Forelimb muscle (tissue), 1 donor: ENCODE measurements at regions not wholly inside any gene's neighbourhood (a gene's known extent, or its start where the extent isn't known, plus 50 kb on each side); places are given as distances from the start of the nearest gene placed in this dataset.
A peak's percentile ranks its signal among the peaks of the same experiment; 100 is the strongest.
"Not testable (repeated sequence)": the region's sequence is repeated elsewhere in the genome, so short reads cannot be mapped to it uniquely, and the experiment has no call there.

Experiments used
- DNase-seq: peaks from one replicate; pipeline ENCODE4 v3.0.0-alpha.2; 2013; ENCODE audit warnings: low read depth

DNA sequence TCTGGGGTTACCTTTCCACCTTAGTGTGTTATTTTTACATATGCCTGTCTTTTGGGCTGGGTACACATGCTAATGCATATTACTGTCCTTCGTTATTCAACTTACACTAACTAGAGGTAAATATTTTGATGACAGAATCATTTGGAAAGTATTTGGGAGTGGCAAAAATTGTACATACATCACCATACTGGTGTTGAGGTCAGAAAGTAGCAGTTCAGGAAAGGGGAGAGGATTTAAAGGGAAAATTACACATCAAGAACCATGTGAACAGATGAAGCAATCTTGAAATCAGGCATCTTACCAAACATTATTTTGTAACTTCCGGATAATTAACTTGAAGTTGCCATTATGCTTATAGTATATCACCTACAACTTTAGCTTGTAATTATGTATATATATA lies 379.7 kb downstream of the RND3 start:
- no peak for DNase-seq

DNA sequence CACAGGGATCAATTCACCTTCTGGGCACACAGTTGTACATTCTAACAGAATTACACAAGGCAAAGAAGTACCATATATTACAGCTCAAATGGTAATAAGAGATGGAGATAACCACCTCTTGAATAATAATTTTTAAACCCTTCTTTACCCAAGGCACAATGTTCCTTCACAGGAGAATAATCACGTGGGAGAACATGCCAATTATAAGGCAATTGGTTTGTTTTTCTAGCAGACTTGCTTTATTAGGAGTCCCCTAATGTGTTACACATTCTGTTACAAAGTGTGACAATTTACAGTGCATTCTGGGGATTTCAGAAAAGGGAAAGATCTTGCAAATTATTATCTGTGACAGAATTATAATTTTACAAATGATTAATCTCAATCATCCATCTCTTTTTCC lies 380.3 kb downstream of the RND3 start:
- DNase-seq = no peak

DNA sequence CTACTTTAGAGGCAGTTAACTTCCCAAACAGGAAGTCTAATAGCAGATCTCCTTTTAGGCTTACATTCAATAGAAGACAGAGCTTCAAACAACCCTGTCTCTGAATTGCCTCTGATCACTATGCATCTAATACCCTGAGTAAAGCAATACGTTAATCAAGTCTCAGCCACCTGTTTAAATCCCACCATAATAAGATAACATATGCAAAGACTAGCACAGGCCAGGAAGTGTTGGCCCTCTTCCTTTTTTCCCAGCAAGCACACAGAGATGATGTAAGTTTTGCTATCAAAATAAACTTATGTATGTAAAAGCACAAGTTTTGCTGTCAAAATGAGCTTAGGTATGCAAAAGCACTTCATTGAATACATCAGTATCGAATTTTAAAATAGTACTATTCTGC lies 385.5 kb downstream of the RND3 start:
- no peak for DNase-seq

DNA sequence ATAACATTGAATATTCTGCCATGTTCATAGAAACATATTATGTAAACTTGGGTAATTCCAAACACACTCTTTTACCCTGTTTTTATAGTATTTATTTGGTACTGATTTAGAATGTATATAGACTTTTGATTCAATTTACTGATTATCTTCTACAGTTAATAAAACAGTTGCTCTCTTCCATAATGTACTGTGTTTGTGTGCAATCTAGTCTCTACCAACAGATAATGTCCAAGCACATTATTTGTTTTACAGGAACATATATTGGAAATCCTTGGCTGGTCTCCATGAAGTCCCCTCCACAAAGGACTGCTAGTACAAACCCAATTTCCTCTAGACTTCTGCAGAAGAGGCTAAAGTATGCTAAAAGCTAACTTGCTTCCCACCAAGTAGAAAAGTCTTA lies 386.6 kb downstream of the RND3 start:
- no peak for DNase-seq

DNA sequence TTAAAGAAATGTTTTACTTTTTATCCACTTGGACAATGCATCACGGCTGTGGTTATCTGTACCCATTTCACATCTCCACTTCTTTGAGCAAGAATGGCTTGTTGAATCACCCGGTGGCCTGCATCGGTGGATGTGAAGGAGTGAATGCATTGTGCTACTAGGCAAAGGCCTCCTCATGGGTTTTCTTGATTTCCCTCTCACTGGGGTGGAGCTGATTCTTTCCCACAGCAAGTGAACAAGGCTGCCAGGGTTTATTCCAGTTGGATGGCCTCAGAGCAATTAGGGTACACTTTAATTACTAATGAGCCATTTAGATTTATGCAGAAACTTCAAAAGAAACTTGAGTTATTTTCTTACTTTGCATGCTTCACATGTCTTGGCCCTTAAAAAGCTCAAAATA lies 387.1 kb downstream of the RND3 start:
- no peak for DNase-seq

DNA sequence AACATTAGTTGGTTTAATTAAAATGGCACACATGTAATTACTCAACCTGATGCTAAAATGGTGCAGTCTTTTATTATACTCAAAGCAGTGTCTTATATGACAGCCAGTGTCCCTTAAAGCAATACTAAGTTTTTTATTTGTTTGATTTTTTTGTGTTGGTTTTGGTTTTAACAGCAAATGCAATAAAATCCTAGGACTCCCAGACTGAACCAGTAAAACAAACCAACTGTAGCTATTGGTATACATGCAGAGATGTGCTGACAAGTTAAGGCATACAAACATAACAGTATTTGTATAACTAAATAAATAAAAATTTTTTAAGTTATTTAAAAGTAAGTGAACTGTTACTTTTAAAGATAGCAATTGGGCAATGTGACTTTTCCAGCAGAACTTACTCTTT lies 387.7 kb downstream of the RND3 start:
- no peak for DNase-seq

DNA sequence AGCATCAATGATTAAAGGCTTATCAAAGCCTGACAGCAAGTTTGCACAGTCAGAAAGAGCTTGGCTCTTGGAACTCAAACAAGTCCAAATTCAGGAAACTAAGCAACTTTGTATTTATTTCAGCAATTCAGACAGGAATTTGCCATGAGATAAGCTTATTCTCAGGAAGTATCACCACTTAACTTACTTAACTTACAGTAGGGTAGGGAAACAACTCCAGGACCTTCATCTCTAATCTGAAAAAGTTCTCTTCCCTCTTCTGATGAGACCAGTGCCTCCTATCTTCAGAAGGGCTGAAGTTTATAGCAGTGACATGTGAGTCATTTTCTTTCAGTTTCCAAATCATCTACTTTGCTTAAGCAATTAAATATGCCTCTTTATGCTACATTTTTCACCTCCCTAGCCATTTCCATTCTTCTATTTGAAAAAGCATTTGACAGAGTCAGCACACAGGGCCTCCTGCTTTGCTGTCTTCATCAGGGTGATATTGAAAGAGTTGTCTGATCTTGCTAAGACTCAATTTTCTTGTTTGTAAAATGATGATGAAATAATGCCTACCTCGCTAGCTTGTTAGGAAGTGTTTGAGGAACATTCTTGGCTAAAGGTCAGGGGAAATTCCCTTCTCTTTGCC lies 389.5 kb downstream of the RND3 start:
- no peak for DNase-seq

DNA sequence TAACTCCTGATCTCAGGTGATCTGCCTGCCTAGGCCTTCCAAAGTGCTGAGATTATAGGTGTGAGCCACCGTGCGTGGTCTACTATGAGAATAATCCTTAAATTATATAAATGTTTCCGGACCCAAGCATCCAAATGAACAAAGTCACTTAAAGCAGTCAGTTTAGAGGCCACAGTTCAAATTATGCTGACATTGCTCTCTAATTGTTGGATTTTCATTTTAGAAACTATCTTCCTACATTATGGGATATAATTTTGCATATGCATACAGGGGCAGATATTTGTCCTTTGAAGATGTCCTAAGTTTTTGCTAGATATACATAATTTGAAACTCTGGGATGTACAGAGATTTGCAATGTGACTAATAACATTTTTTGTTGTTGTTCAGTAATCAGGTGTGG lies 390.1 kb downstream of the RND3 start:
- DNase-seq = no peak

DNA sequence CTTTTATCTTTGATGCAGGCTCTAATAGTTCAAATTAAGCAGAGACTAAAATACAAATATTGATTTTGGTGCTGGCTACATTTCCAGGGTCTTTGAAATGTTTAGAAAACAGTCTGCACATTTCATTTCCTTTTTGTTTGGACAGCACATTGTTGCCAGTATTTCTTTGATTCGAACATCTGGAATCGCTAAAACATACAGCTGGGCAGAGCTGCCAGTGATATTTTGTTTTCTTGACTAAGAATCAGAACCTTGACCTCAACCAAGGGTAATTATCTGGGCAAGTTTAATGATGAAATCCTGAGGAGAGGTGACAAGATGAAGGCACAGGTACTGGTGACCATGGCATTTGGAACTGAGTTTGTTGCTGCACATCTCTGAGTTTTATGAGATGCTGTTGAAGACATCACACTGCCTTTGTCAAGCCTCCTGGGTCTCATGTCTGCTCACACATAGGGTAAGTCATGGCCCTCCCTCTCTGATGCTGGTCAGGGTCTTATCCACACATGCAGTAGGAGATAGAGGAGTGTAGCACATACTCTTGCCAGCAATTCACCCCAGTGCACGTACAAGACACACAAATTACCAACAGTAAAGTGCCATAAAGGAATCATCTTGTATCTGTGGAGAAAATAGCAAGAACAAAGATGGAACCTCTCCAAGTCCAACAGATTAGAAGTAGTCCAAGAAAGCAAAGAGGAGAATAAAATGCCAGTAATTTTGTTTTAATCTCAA lies 391.9 kb downstream of the RND3 start:
- no peak for DNase-seq

DNA sequence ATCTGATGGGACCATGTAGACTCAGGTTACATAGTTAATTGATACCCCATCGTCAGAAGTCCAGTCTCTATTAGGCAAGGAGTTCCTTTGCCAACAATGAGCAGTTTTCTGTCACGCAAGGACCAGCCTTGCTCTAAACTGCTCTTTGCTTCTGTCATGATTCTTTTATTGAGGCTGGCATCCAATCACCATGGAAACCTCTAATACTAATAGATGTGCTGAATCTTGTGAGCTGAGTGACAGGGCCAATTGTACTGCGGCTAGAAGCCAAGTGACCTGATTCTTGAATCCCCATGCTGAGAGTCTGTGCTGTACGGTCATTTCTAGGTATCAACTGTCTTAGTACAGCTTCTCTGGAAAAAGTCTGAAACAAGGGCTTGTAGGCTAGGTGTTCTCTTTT lies 395.6 kb downstream of the RND3 start:
- DNase-seq = no peak

DNA sequence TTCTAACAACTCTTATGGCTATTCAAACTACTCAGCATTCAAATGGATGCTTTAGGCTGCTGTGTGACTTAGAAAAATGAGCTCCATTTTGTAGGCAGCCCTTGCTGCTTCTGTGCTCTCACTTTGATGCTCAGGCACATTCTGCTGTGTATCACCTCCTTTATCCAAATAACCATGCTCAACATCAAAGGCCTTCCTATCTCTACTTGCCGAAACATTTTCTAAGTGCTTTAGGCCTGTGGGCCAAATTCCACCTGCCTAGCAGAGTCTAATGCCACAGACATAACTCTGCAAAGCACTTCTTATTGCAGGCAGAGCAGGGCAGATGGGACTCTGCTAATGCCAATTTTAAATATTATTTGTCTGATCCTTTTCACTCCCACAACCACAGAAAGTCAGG lies 397.4 kb downstream of the RND3 start:
- DNase-seq = no peak

DNA sequence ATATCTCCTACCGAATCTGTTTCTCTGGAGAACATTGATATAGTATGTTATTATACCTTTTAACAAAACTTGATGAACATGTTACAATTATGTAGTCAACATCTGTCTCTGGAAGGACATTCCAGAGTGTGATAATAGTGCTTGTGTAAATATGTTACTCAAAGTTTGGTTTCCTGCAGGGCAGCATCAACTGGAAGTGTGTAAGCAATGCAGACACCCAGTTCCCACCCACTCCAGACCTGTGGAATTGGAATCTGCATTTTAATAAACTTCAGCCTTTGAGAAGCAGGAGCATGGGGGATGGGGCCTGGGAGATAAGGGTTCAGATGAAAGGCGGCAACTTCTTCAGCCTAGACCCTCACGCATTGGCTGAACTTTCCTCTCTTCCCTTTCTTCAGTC lies 398.9 kb downstream of the RND3 start:
- no peak for DNase-seq

DNA sequence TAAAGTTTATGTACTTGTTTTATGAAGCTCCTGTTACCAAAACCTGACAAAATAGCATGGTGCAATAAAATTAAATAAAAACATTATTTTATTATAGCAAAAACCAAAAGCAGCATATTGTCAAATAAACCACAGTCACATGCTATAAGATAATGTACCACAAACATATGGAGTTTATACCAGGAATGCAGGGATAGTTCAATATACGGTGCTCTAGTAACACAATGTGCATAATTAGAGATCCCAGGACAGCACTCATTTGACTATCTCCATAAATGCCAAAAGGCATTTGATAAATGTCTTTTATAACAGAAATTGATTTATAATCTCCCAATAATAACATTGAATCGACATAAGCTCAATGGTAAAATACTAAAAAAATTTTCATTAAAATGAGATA lies 402.0 kb downstream of the RND3 start:
- DNase-seq = no peak

DNA sequence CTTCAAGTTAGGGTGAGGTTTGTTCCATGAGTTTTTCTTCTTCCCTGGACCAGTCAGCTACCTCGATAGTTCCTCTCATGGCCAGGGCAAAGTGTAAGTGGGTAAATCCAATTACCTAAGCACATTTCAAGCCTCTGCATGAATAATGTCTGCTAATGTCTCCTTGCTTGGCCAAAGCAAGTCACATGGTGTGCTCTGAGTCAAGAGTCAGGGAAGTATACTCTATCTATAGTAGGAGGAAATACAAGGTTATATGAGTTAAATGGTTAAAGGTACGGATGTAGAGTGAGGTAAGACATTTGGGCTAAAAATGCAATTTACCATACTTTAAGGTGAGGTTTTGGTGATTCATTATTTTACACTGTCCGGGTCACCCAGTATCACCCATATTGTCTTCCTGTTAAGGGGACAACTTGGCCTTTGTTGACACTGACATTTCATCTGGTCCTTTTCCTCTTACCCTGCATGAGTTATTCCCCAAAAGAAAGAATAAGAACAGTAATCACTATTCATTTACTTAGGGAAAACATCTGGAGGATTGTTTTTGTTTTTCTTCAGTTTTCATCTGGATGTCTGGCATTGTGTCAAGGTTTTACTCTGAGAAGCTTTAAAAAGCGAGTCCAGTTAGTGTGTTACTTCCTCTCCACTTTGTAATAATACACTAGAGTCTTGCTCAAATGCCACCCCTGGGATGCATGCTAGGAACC lies 405.5 kb downstream of the RND3 start:
- DNase-seq = peak; percentile 83

DNA sequence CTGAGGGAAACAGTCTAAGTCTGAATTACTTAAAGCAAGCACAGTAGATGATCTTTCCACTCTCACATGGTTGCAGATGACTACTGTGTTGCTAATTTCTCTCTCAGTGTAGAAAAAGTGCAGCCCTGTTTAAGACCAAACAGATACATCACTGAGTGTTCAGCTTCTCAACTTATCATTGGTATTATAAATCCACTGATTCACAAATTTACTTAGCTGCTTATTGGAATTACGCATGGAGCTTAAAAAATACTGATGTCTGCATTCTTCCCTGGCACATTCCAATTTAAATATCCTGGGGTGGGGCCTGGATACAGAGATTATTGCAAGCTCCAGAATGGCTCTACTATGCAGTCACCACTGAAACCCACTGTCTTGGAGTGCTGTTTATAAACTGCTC lies 411.2 kb downstream of the RND3 start:
- DNase-seq = no peak

DNA sequence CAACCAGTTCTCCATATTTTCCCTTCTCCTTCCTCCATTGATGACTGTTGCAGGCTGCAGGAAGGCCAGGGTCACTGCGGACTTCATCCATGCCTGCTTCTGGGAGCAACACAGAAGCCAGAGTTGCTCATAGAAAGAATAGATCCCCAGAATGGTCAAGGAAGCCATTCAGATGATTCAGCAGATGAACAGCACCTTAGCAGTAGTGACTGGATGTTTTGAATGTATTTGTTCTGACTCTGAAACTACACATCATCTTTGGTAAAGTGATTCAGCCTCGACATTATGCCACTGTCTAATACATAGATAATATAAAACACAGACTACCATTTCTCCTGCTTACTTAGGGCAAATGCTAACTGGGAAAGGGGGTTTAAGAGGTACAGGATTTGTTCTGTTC lies 411.6 kb downstream of the RND3 start:
- no peak for DNase-seq

DNA sequence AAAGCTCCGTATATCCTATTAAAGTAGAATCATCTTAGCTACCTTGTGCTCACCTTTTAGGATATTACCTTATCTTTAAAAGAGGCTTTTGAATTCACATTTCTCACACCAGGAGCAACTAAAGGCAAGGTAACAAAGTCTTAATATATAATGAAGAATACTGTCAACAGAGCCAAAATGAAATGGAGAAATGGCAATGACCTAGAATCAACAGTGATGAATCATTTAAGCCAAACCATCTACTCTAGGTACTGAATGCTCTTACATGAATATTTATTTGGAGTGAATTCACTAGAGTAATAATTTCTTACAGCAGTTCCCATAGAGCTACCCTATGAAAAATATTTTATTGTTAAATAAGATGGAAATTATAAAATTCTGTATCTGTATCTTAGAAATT lies 421.0 kb downstream of the RND3 start:
- DNase-seq = no peak

DNA sequence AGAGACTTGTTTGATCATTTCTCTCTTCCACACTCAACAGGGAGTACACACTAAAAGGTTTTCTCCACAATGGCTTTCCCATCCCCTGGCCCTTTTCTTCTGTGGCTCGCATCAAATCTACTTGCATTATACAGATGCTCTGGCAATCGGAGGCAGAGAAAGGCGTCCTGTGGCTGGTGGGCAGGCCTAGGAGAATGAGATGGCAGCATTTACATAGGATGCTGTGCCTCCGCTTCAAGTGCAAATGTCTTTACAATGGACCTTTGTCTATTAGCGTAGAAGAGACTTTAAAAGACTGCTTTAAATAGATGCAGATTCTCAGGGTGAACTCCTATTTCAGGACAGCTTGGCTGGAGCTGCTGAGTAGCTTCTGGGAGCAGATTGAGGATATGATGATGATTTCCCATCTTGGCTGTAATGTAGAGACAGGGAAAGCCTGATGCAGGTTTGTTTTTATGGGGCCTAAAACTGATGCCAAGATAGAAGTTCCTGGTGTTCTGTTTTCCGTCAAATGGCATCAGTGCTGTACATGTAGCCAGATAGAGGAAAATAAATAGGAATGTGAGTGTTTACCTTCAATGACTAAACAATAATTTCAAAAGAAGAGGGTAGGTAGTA lies 423.4 kb downstream of the RND3 start:
- peak; percentile 56 for DNase-seq

DNA sequence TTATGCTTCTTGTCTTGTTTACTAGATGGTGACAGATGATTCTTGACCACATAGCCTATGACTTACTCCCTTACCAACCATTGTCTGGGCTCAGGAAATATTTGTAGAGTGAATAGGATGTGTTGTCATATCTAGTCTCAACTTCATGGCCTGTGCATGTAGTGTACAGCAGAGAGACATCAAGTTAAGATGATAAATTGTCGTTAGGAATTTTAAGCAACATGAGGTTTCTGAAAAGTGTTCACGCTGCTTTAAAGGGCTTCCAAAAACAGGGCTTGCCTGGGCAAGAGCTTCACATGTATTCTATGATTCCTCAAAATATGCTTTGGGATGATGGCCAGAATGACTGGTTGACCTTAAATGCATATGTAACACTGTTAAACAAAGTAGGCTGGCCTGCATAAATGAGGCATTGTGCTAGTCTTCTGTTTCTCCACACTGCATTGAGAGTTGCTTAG lies 424.0 kb downstream of the RND3 start:
- no peak for DNase-seq

DNA sequence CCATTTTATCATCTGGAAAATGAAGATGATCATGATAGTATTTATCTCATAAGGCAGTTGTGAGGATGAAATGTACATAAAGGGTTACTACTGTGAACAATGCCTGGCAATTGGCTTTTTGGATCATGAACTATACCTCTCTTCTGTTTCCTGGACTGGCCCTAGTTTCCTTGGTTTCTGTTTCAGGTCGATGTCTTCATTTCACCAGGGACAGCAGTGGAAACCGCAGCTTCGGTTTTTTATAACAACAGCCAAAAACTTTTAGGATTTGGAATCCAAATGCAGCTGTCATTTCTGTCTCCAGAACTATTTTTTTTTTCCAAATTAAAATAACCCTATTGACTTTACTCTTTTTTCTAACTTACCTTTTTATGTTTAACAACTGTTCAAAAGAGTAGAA lies 425.1 kb downstream of the RND3 start:
- peak; percentile 80 for DNase-seq

DNA sequence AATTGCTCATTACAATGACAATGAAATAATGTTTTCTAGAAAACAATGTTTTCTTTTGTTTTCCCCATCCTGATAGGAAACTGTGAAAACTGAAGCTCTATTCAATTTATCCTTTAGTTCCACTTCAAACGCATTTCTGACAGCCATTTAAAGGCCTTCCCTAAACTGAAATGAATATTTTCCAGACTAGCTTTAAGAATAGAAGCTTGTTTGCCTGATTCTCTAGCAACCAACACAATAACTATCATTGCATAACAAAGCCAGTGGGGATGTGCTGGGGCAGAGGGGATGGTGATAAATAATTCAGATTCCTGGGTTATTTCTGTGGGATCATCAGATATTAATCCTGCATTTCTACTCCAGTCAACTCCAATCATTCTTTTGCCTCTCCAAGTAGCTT lies 427.1 kb downstream of the RND3 start:
- no peak for DNase-seq

DNA sequence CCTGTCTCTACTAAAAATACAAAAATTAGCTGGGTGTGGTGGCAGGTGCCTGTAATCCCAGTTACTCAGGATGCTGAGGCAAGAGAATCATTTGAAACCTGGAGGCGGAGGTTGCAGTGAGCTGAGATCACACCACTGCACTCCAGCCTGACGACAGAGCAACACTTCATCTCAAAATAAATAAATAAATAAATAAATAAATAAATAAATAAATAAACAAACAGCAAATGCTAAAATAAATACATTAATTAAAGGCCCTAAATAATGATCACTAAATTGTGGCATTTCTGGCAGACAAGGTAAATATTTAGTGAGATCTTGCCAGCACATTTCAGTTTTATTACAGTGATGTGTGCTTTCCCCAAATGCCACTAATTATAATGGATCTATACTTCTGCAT lies 427.8 kb downstream of the RND3 start:
- not testable (repeated sequence) for DNase-seq

DNA sequence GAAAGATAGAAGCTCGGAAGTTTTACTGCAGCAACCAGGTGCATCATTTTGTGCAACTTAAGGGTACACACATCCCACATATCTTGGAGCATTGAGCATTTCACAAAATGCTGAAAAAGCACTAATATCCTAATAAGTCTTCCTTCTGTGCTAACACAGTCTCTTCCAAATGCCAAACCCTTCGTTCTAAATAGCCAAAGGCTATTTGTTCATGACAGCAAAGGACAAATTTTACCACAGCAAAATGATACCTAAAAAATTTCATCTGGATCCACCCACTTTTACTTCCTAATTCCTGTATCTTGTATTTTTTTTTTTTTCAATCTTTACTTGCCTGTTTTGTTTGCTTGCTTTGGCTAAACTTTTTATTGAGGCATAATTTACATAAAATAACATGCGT lies 435.0 kb downstream of the RND3 start:
- no peak for DNase-seq
